Gastroesophageal sphincter (tissue), 3 donors: ENCODE measurements at regions not wholly inside any gene's neighbourhood (a gene's known extent, or its start where the extent isn't known, plus 50 kb on each side); places are given as distances from the start of the nearest gene placed in this dataset.

ENCODE experiments used
- CTCF ChIP-seq, 4 experiments: fragments of 200-600 bp in 2 of 4; fragments of 450-650 bp in 2 of 4; sonication (generic) in 1 of 4; IDR thresholded peaks; one replicate each; pipeline ENCODE4 v1.5.1; 2017 to 2019; ENCODE audit warnings: antibody characterized with exemption in 4 of 4, mild to moderate bottlenecking in 2 of 4, moderate library complexity in 2 of 4
- POLR2AphosphoS5 ChIP-seq: sonication (generic); formaldehyde crosslinking; IDR thresholded peaks from one replicate; pipeline ENCODE4 v1.6.1; 2017; ENCODE audit warnings: antibody characterized with exemption

DNA sequence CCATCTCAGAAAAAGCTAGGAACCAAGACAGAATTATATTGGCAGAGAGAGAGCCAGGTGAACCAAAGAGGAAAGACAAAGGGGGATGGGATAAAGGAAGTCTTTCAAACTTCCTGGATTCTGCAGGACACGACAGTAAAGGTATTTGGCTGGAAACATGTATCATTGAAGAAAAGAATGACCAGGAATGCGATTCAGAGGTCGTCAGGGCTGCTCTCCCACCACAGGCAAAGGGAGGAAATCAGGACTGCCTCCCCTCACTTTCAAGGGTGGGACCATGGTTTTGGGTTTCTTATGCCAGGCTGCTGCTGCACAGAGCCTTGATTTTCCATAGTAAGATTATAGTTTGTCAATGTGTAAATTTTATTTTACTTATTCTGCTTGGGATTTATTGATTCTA, 848.8 kb downstream of the BRINP3 start:
- TF ChIP-seq CTCF (IDR thresholded peaks at IDR 0.05): no peak
- no peak for TF ChIP-seq POLR2AphosphoS5
